K562 (cell line): ENCODE measurements at regions not wholly inside any gene's neighbourhood (a gene's known extent, or its start where the extent isn't known, plus 50 kb on each side); places are given as distances from the start of the nearest gene placed in this dataset.

Experiments
- ATAC-seq: fragments of 200-7000 bp; cut with Tn5 transposase; 3 replicates; pipeline ENCODE4 v1.9.1; 2020; ENCODE audit warnings: moderate library complexity
- BruUV-seq: library from RNA; stranded (reverse); fragments of 400-500 nt; replicated peaks from 2 replicates; lab custom pipeline; 2021; lab: Mats Ljungman, UMichigan
- CTCF ChIA-PET: fragments of 300-600 bp; formaldehyde crosslinking; extraction: SDS; loops from one replicate; lab custom pipeline; 2021; ENCODE audit warnings: low intra/inter-chr PET ratio; lab: Yijun Ruan, JAX
- POLR2A ChIA-PET: fragments of 300-600, 350-650 bp; sonication (Branson Sonifier 250); formaldehyde crosslinking; extraction: SDS; loops from one replicate; lab custom pipeline; 2021; ENCODE audit warnings: antibody characterized with exemption, inconsistent platforms; lab: Yijun Ruan, JAX
- DNase-seq, 4 experiments: peaks; one replicate each; pipeline versions ENCODE4 v3.0.0 to v3.0.0-alpha.2; 2011 to 2018; ENCODE audit warnings: low spot score in 3 of 4, mixed read lengths in 3 of 4; ENCODE audit errors: extremely low read depth in 1 of 4
- FAIRE-seq: peaks from 2 replicates; lab custom pipeline; 2011; peaks lifted over from hg19 to GRCh38; lab: Jason Lieb, UNC
- H2AFZ ChIP-seq: 2 replicates; pipeline ENCODE4 v1.6.0; 2011; ENCODE audit warnings: low read depth, low read length, control low read depth, inconsistent platforms
- H3K27ac ChIP-seq: fragments of 200-600 bp; 3 replicates; pipeline ENCODE4 v1.8.0; 2011; ENCODE audit warnings: low read depth, mild to moderate bottlenecking, control low read depth, inconsistent platforms, low read length, moderate library complexity, mixed read lengths; ENCODE audit errors: extremely low read depth
- H3K27me3 ChIP-seq, 2 experiments: fragments of 300-600 bp in 1 of 2; 2 replicates in 1 of 2; 3 replicates in 1 of 2; pipeline versions ENCODE4 v1.6.0 to v1.8.0; 2011; ENCODE audit warnings: inconsistent platforms in 2 of 2, low read length in 2 of 2, mild to moderate bottlenecking in 1 of 2, mixed read lengths in 1 of 2, moderate library complexity in 1 of 2; ENCODE audit not compliant: control insufficient read depth in 2 of 2, insufficient read depth in 2 of 2
- H3K36me3 ChIP-seq: fragments of 300-600 bp; 3 replicates; pipeline ENCODE4 v1.8.0; 2011; ENCODE audit warnings: mild to moderate bottlenecking, low read length, inconsistent platforms; ENCODE audit not compliant: control insufficient read depth, insufficient read depth
- H3K4me1 ChIP-seq, 2 experiments: fragments of 200-600 bp in 1 of 2; replicated peaks in 1 of 2; 2 replicates in 1 of 2; 3 replicates in 1 of 2; pipeline versions ENCODE4 v1.5.1 to v1.8.0; 2011; ENCODE audit warnings: inconsistent platforms in 2 of 2, low read length in 2 of 2, mild to moderate bottlenecking in 1 of 2, mixed read lengths in 1 of 2, moderate library complexity in 1 of 2; ENCODE audit not compliant: control insufficient read depth in 2 of 2, insufficient read depth in 2 of 2
- H3K4me2 ChIP-seq: 2 replicates; pipeline ENCODE4 v1.6.1; 2011; ENCODE audit warnings: low read length, control low read depth, inconsistent platforms, mixed read lengths; ENCODE audit not compliant: insufficient read depth
- H3K4me3 ChIP-seq: fragments of 200-600 bp; sonication (generic), shearing (Covaris generic); 2 replicates; pipeline ENCODE4 v1.5.1; 2016; ENCODE audit warnings: control low read depth, inconsistent platforms
- H3K79me2 ChIP-seq: fragments of 200-600 bp; 3 replicates; pipeline ENCODE4 v1.8.0; 2011; ENCODE audit warnings: low read length, inconsistent platforms; ENCODE audit not compliant: control insufficient read depth, insufficient read depth
- H3K9ac ChIP-seq, 2 experiments: 2 replicates each; pipeline versions ENCODE4 v1.6.0 to v1.6.1; 2011; ENCODE audit warnings: low read depth in 2 of 2, low read length in 2 of 2, control low read depth in 1 of 2, inconsistent platforms in 1 of 2, mild to moderate bottlenecking in 1 of 2, mixed read lengths in 1 of 2; ENCODE audit not compliant: insufficient read depth in 1 of 2
- H3K9me1 ChIP-seq: one replicate; pipeline ENCODE4 v1.6.0; 2011; ENCODE audit warnings: inconsistent platforms, mild to moderate bottlenecking, low read length, moderate library complexity; ENCODE audit not compliant: control insufficient read depth, insufficient read depth
- H3K9me3 ChIP-seq: replicated peaks from 2 replicates; pipeline ENCODE4 v1.5.1; 2011; ENCODE audit warnings: low read depth, low read length, inconsistent platforms; ENCODE audit not compliant: control insufficient read depth, insufficient read depth
- H4K20me1 ChIP-seq: replicated peaks from 2 replicates; pipeline ENCODE4 v1.6.1; 2011; ENCODE audit warnings: low read length, inconsistent platforms, mixed read lengths; ENCODE audit not compliant: control insufficient read depth, insufficient read depth
- ELK1 ChIP-seq: sonication (generic); formaldehyde crosslinking; IDR thresholded peaks from 2 replicates; pipeline ENCODE4 v1.8.1; 2022; ENCODE audit warnings: missing genetic modification reagents
- ESRRA ChIP-seq: fragments of 450-650 bp; IDR thresholded peaks from 2 replicates; pipeline ENCODE4 v1.6.1; 2014; ENCODE audit warnings: low read depth, mild to moderate bottlenecking, moderate library complexity, borderline replicate concordance
- HBP1 ChIP-seq: fragments of 450-650 bp; formaldehyde crosslinking; IDR thresholded peaks from 2 replicates; pipeline ENCODE4 v1.4.0; 2022; ENCODE audit warnings: missing genetic modification characterization
- HDAC2 ChIP-seq: fragments of 450-650 bp; IDR thresholded peaks from 2 replicates; pipeline ENCODE4 v1.6.1; 2016; ENCODE audit warnings: mild to moderate bottlenecking
- NFIX ChIP-seq: fragments of 250-450 bp; sonication (Bioruptor Pico); IDR thresholded peaks from 2 replicates; pipeline ENCODE4 v1.4.0; 2020; ENCODE audit warnings: low read depth, mild to moderate bottlenecking, moderate library complexity
- NKRF ChIP-seq: fragments of 450-650 bp; IDR thresholded peaks from 2 replicates; pipeline ENCODE4 v1.6.1; 2016; ENCODE audit warnings: borderline replicate concordance
- PKNOX1 ChIP-seq: fragments of 450-650 bp; IDR thresholded peaks from 2 replicates; pipeline ENCODE4 v1.6.1; 2016
- RBM25 ChIP-seq: fragments of 200-400 bp; formaldehyde crosslinking; IDR thresholded peaks from 2 replicates; pipeline ENCODE4 v1.6.1; 2018; ENCODE audit warnings: low read length, low read depth, moderate library complexity; ENCODE audit not compliant: severe bottlenecking
- ZNF23 ChIP-seq: fragments of 250-450 bp; sonication (Bioruptor Pico); IDR thresholded peaks from 2 replicates; pipeline ENCODE4 v1.4.0; 2020; ENCODE audit warnings: mild to moderate bottlenecking
- ZNF398 ChIP-seq: fragments of 250-450 bp; sonication (Bioruptor Pico); IDR thresholded peaks from 2 replicates; pipeline ENCODE4 v1.8.0; 2021; ENCODE audit warnings: moderate library complexity, mild to moderate bottlenecking, inconsistent platforms
- in situ Hi-C: fragments of 300-500 bp; cut with MboI; formaldehyde crosslinking; loops from 4 replicates; pipeline ENCODE4 v1.15.0; 2018; ENCODE audit warnings: inconsistent platforms, mixed read lengths
- intact Hi-C: fragments of 100-400 bp; cut with micrococcal nuclease; formaldehyde crosslinking; loops from 2 replicates; pipeline ENCODE4 v1.14.2; 2022

- TF ChIP-seq HBP1 (CRISPR knock-in tag) (no peak), ELK1 (CRISPR knock-in tag) (no peak), ZNF23 (CRISPR knock-in tag) (no peak)
- TF ChIP-seq, all 486 proteins: peak for 0
Measured at GRCh38 chr16:17018585-17018939, 452.2 kb downstream of the XYLT1 start (continued).

- no peak for DNase-seq
Measured at GRCh38 chr16:17019366-17019765, 451.4 kb downstream of the XYLT1 start.

More at GRCh38 chr16:17019366-17019765, 451.4 kb downstream of the XYLT1 start:
- peak; percentile 96 for TF ChIP-seq RBM25
- TF ChIP-seq ESRRA = no peak
- no peak for TF ChIP-seq PKNOX1
- no peak for TF ChIP-seq ZNF398
- TF ChIP-seq HDAC2 = no peak
- no peak for TF ChIP-seq NFIX (CRISPR knock-in tag)
- TF ChIP-seq NKRF = no peak
- H2AFZ ChIP-seq = no peak overlapping the region
- no peaks in the 10 kb centered on the region for H3K27me3 ChIP-seq
- no peaks in the 10 kb centered on the region for H3K9me1 ChIP-seq
- H4K20me1 ChIP-seq = no peaks in the 10 kb centered on the region
- H3K9ac ChIP-seq = no peak overlapping the region
- no peak overlapping the region for H3K4me3 ChIP-seq
- H3K27ac ChIP-seq = no peak overlapping the region
- BruUV-seq = no TSS peak
- in situ Hi-C loops (no loop called here), intact Hi-C loops (no loop called here)
- ChIA-PET POLR2A (interaction anchor here (1.6 to 2.6 kb wide), 2 partner anchors 10 to 12 kb away, joined by 4 to 5 read pairs; no protein-coding TSS in a partner anchor), CTCF (no interaction called here)
- H3K9me3 ChIP-seq = 0 out of 2 replicates have a peak, but pooled peaks cover 3% of the 10 kb centered on the region
- peaks cover 4 to 9% of the 10 kb centered on the region in 2 experiments; a peak in 4 of 5 replicates for H3K4me1 ChIP-seq
- no peak for ATAC-seq
- peaks cover 48% of the 10 kb centered on the region for H3K79me2 ChIP-seq
- H3K4me2 ChIP-seq = no peak overlapping the region
- H3K36me3 ChIP-seq = peaks cover 7% of the 10 kb centered on the region
- FAIRE-seq = no peak
